ENCODE measurements at regions not wholly inside any gene's neighbourhood (a gene's known extent, or its start where the extent isn't known, plus 50 kb on each side); places are given as distances from the start of the nearest gene placed in this dataset.

- Histone ChIP-seq H3K4me3 (no peak overlapping the region), H3K27me3 (peaks cover 0 to 4% (median 0%) of the 10 kb centered on the region in 3 donors), H3K9me3 (no peaks in the 10 kb centered on the region), H3K36me3 (no peaks in the 10 kb centered on the region), H3K27ac (no peak overlapping the region), H3K4me1 (peaks cover 0 to 15% (median 3%) of the 10 kb centered on the region in 4 donors)
- intact Hi-C loops (cut with DNase I; ENCODE audit: low total_unique reads), result no loop called here
- TF ChIP-seq EP300 (IDR thresholded peaks at IDR 0.05), result no peak
- TF ChIP-seq CTCF (IDR thresholded peaks at IDR 0.05), result no peak
- TF ChIP-seq POLR2AphosphoS5 (IDR thresholded peaks at IDR 0.05), result no peak
- TF ChIP-seq POLR2A (IDR thresholded peaks at IDR 0.05), result no peak
- no peak for DNase-seq
- 86 to 91% (median 90%) methylated on average over 4 of the region's 4 CpGs for WGBS, 5 donors
Measured at GRCh38 chr14:95006479-95006878, 150.8 kb downstream of the DICER1 start.

- DNase-seq, result no peak
- Histone ChIP-seq H3K36me3 (no peaks in the 10 kb centered on the region), H3K4me3 (no peak overlapping the region), H3K4me1 (peaks cover 0 to 12% (median 3%) of the 10 kb centered on the region in 4 donors), H3K27me3 (peaks cover 0 to 4% (median 0%) of the 10 kb centered on the region in 3 donors), H3K27ac (no peak overlapping the region), H3K9me3 (no peaks in the 10 kb centered on the region)
- TF ChIP-seq CTCF (IDR thresholded peaks at IDR 0.05) (no peak), POLR2A (IDR thresholded peaks at IDR 0.05) (no peak), POLR2AphosphoS5 (IDR thresholded peaks at IDR 0.05) (no peak), EP300 (IDR thresholded peaks at IDR 0.05) (no peak)
- WGBS, 5 donors, result 93 to 96% (median 94%) methylated on average over 3 of the region's 3 CpGs
- intact Hi-C loops (cut with DNase I; ENCODE audit: low total_unique reads), result no loop called here
Measured at GRCh38 chr14:95006051-95006450, 151.3 kb downstream of the DICER1 start.

- Histone ChIP-seq H3K9me3 (no peaks in the 10 kb centered on the region), H3K27ac (no peak overlapping the region), H3K4me3 (no peak overlapping the region), H3K27me3 (peaks cover 0 to 5% (median 0%) of the 10 kb centered on the region in 3 donors), H3K36me3 (no peaks in the 10 kb centered on the region), H3K4me1 (no peaks in the 10 kb centered on the region)
- TF ChIP-seq POLR2A (IDR thresholded peaks at IDR 0.05) (no peak), EP300 (IDR thresholded peaks at IDR 0.05) (no peak), POLR2AphosphoS5 (IDR thresholded peaks at IDR 0.05) (no peak), CTCF (IDR thresholded peaks at IDR 0.05) (no peak)
- 45 to 60% (median 50%) methylated on average over 10 to 11 of the region's 11 CpGs for WGBS, 5 donors
- intact Hi-C loops (cut with DNase I; ENCODE audit: low total_unique reads), result no loop called here
- DNase-seq, result no peak
Measured at GRCh38 chr14:95003099-95003960, 154.0 kb downstream of the DICER1 start.

- 20 to 42% (median 31%) methylated on average over 10 of the region's 10 CpGs for WGBS, 5 donors
- H3K4me3 ChIP-seq, result no peak overlapping the region
- intact Hi-C loops (cut with DNase I; ENCODE audit: low total_unique reads), result no loop called here
- H3K27ac ChIP-seq, result no peak overlapping the region
- H3K27me3 ChIP-seq, result peaks cover 0 to 24% (median 0%) of the 10 kb centered on the region in 3 donors
- no peaks in the 10 kb centered on the region for H3K4me1 ChIP-seq
- no peaks in the 10 kb centered on the region for H3K9me3 ChIP-seq
- TF ChIP-seq CTCF (IDR thresholded peaks at IDR 0.05), result no peak
- TF ChIP-seq POLR2A (IDR thresholded peaks at IDR 0.05), result no peak
- TF ChIP-seq POLR2AphosphoS5 (IDR thresholded peaks at IDR 0.05), result no peak
- TF ChIP-seq EP300 (IDR thresholded peaks at IDR 0.05), result no peak
- DNase-seq, result no peak
- H3K36me3 ChIP-seq, result no peaks in the 10 kb centered on the region
Measured at GRCh38 chr14:94998685-94999084, 158.6 kb downstream of the DICER1 start.
